Endothelial cell of umbilical vein (primary cell): ENCODE measurements at regions not wholly inside any gene's neighbourhood (a gene's known extent, or its start where the extent isn't known, plus 50 kb on each side); places are given as distances from the start of the nearest gene placed in this dataset.

Experiments
- BruUV-seq: library from RNA; stranded (reverse); fragments of 400-500 nt; replicated peaks from 2 replicates; lab custom pipeline; 2021; lab: Mats Ljungman, UMichigan
- CTCF ChIA-PET: fragments of 300-600, 350-600 bp; sonication (Branson Sonifier 250); formaldehyde crosslinking; loops from one replicate; lab custom pipeline; 2021; ENCODE audit warnings: antibody characterized with exemption, inconsistent platforms; lab: Charles Lee
- POLR2A ChIA-PET: fragments of 300-600, 350-600 bp; sonication (Branson Sonifier 250); formaldehyde crosslinking; loops from one replicate; lab custom pipeline; 2021; ENCODE audit warnings: antibody characterized with exemption, inconsistent platforms; lab: Charles Lee
- DNase-seq: peaks from one replicate; pipeline ENCODE4 v3.0.0-alpha.2; 2011; ENCODE audit warnings: low read depth, low spot score
- FAIRE-seq: peaks from 2 replicates; lab custom pipeline; 2011; peaks lifted over from hg19 to GRCh38; lab: Jason Lieb, UNC
- H2AFZ ChIP-seq: 2 replicates; pipeline ENCODE4 v1.6.0; 2012; ENCODE audit warnings: low read depth, low read length, control low read depth, inconsistent platforms
- H3K27ac ChIP-seq: 2 replicates; pipeline ENCODE4 v1.5.1; 2011; ENCODE audit warnings: low read depth, mild to moderate bottlenecking, control low read depth, low read length, moderate library complexity; ENCODE audit not compliant: insufficient read depth
- H3K27me3 ChIP-seq, 2 experiments: 2 replicates each; pipeline versions ENCODE4 v1.6.0 to v1.6.1; 2011; ENCODE audit warnings: low read length in 2 of 2, mixed read lengths in 1 of 2; ENCODE audit not compliant: control insufficient read depth in 2 of 2, insufficient read depth in 2 of 2
- H3K36me3 ChIP-seq, 2 experiments: 2 replicates in 1 of 2; 3 replicates in 1 of 2; pipeline ENCODE4 v1.5.1; 2011; ENCODE audit warnings: low read length in 2 of 2, mild to moderate bottlenecking in 1 of 2, moderate library complexity in 1 of 2; ENCODE audit not compliant: control insufficient read depth in 2 of 2, insufficient read depth in 2 of 2; ENCODE audit errors: extremely low read depth in 1 of 2
- H3K4me1 ChIP-seq: 3 replicates; pipeline ENCODE4 v1.5.1; 2011; ENCODE audit warnings: mild to moderate bottlenecking, low read length; ENCODE audit not compliant: control insufficient read depth, insufficient read depth; ENCODE audit errors: extremely low read depth
- H3K4me2 ChIP-seq: 2 replicates; pipeline ENCODE4 v1.6.1; 2011; ENCODE audit warnings: low read length, control low read depth, mixed read lengths; ENCODE audit not compliant: insufficient read depth
- H3K4me3 ChIP-seq, 3 experiments: fragments of 200-600 bp in 1 of 3; sonication (generic), shearing (Covaris generic) in 1 of 3; replicated peaks in 1 of 3; 2 replicates each; pipeline ENCODE4 v1.5.1; 2011 to 2016; ENCODE audit warnings: control low read depth in 3 of 3, low read length in 3 of 3, mild to moderate bottlenecking in 2 of 3, inconsistent platforms in 1 of 3, low read depth in 1 of 3, moderate library complexity in 1 of 3; ENCODE audit not compliant: insufficient read depth in 1 of 3
- H3K79me2 ChIP-seq: 2 replicates; pipeline ENCODE4 v1.6.0; 2012; ENCODE audit warnings: low read length, inconsistent platforms; ENCODE audit not compliant: control insufficient read depth, insufficient read depth
- H3K9ac ChIP-seq: replicated peaks from 2 replicates; pipeline ENCODE3; 2011; ENCODE audit warnings: low read length, control low read depth; ENCODE audit not compliant: insufficient read depth; ENCODE audit errors: extremely low read depth
- H3K9me1 ChIP-seq: replicated peaks from 3 replicates; pipeline ENCODE4 v1.6.0; 2011; ENCODE audit warnings: mild to moderate bottlenecking, low read length; ENCODE audit not compliant: control insufficient read depth, insufficient read depth; ENCODE audit errors: extremely low read depth
- H3K9me3 ChIP-seq: replicated peaks from 2 replicates; pipeline ENCODE4 v1.5.1; 2012; ENCODE audit warnings: low read length, inconsistent platforms; ENCODE audit not compliant: control insufficient read depth, insufficient read depth
- H4K20me1 ChIP-seq: replicated peaks from 2 replicates; pipeline ENCODE3; 2011; ENCODE audit warnings: mild to moderate bottlenecking, low read length; ENCODE audit not compliant: control insufficient read depth, insufficient read depth; ENCODE audit errors: extremely low read depth
- GATA2 ChIP-seq: IDR thresholded peaks from 2 replicates; pipeline ENCODE4 v1.7.0; 2011; ENCODE audit warnings: low read depth, mild to moderate bottlenecking, moderate library complexity, mixed read lengths, low read length; ENCODE audit not compliant: insufficient read length, insufficient read depth
- MAX ChIP-seq: IDR thresholded peaks from 2 replicates; pipeline ENCODE4 v1.6.1; 2011; ENCODE audit not compliant: insufficient read depth, insufficient read length
- POLR2A ChIP-seq: IDR thresholded peaks from 2 replicates; pipeline ENCODE4 v1.6.1; 2012; ENCODE audit warnings: low read depth, mild to moderate bottlenecking, control low read depth, low read length
- dilution Hi-C: fragments of 300-500 bp; cut with MboI; formaldehyde crosslinking; loops from one replicate; pipeline ENCODE4 v1.15.0; 2019; ENCODE audit warnings: low sequenced_read_pairs; ENCODE audit not compliant: extremely low pct_ligation_motif_present
- intact Hi-C: fragments of 100-400 bp; cut with micrococcal nuclease; formaldehyde crosslinking; loops from one replicate; pipeline ENCODE4 v1.10.0; 2022
- TF ChIP-seq, protein P1 (sequence below), 2 donors: IDR thresholded peaks; 1 replicate in 1 of 2; 2 replicates in 1 of 2; pipeline ENCODE4 v1.5.1; 2011; ENCODE audit warnings: low read length in 2 of 2, mild to moderate bottlenecking in 2 of 2, moderate library complexity in 2 of 2, control low read depth in 1 of 2, inconsistent platforms in 1 of 2, low read depth in 1 of 2; ENCODE audit not compliant: insufficient read depth in 1 of 2; ENCODE audit errors: extremely low read depth in 1 of 2

- Histone ChIP-seq H3K27ac (no peak overlapping the region), H4K20me1 (no peaks in the 10 kb centered on the region), H3K4me3 (no peak overlapping the region), H3K27me3 (no peaks in the 10 kb centered on the region), H3K9ac (no peak overlapping the region), H2AFZ (no peak overlapping the region), H3K4me1 (no peaks in the 10 kb centered on the region), H3K79me2 (no peaks in the 10 kb centered on the region), H3K9me1 (no peaks in the 10 kb centered on the region), H3K36me3 (no peaks in the 10 kb centered on the region), H3K4me2 (no peak overlapping the region), H3K9me3 (no peaks in the 10 kb centered on the region)
- DNase-seq: no peak
- dilution Hi-C loops (no loop called here), intact Hi-C loops (no loop called here)
- FAIRE-seq: no peak
- no TSS peak for BruUV-seq
- POLR2A ChIA-PET: no interaction called here
- TF ChIP-seq GATA2: no peak
- TF ChIP-seq POLR2A: no peak
- TF ChIP-seq, protein P1, sequence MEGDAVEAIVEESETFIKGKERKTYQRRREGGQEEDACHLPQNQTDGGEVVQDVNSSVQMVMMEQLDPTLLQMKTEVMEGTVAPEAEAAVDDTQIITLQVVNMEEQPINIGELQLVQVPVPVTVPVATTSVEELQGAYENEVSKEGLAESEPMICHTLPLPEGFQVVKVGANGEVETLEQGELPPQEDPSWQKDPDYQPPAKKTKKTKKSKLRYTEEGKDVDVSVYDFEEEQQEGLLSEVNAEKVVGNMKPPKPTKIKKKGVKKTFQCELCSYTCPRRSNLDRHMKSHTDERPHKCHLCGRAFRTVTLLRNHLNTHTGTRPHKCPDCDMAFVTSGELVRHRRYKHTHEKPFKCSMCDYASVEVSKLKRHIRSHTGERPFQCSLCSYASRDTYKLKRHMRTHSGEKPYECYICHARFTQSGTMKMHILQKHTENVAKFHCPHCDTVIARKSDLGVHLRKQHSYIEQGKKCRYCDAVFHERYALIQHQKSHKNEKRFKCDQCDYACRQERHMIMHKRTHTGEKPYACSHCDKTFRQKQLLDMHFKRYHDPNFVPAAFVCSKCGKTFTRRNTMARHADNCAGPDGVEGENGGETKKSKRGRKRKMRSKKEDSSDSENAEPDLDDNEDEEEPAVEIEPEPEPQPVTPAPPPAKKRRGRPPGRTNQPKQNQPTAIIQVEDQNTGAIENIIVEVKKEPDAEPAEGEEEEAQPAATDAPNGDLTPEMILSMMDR (IDR thresholded peaks at IDR 0.05; ENCODE audit: extremely low read depth in 1 of 2, insufficient read depth in 1 of 2, low read depth in 1 of 2, low read length in 2 of 2): no peak
- no peak for TF ChIP-seq MAX
- CTCF ChIA-PET: interaction anchor here (1.4 kb wide), 1 partner anchor 10 kb away, joined by 4 read pairs; no protein-coding TSS in a partner anchor
These were observed 299.4 kb downstream of the SLC16A7 start for GRCh38 chr12:59895166-59895775.
